Inferior parietal cortex (tissue), 1 donor: ENCODE measurements at regions not wholly inside any gene's neighbourhood (a gene's known extent, or its start where the extent isn't known, plus 50 kb on each side); places are given as distances from the start of the nearest gene placed in this dataset.
"Not testable (repeated sequence)": the region's sequence is repeated elsewhere in the genome, so short reads cannot be mapped to it uniquely, and the experiment has no call there.

Experiments
- DNase-seq: peaks from one replicate; pipeline ENCODE4 v3.0.0-alpha.2; 2016; ENCODE audit errors: extremely low spot score

DNA sequence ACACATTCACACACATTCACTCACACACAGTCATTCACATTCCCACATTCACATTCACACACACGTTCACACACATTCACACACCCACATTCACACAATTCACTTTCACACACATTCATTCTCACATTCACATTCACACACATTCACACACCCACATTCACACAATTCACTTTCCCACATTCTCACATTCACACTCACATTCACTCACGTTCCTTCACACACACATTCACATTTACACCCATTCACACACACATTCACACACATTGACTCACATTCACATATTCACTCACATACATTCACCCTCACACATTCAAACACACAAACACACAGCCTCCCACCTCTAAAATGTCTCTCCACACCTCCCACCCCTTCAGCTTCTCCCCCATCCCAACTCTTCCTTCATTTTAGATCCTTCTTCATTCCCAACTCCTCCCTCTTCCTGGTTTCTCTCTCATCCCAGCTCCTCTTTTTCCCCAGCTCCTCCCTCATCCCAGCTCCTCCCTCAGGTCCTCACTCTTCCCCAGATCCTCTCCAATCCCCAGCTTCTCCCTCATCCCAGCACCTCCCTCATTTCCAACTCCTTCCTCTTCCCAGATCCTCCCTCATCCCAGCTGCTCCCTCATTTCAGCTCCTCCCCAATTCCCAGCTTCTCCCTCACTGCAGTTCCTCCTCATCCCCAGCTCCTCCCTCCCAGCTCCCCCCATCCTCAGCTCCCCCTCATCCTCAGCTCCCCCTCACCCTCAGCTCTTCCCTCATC is 111.0 kb downstream of the FAM53A start:
- DNase-seq: no peak

DNA sequence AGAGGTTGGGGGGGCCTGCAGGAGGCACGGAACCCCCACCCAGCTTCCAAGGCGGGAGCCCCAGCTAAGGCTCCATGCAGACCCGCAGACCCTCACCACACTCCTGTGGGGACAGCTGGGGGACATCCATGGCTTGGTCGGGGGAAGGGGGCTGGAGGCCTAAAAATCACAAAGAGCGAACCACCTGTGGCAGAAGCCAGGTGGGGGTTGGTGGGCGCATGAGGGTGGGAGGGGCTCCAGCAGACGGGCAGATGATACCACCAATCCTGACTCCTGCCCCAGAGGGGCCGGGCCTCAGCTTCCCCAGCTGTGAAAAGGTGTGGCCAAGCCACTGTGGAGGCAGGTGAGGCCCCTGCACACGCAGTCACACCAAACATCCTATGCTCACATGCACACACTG is 111.6 kb downstream of the FAM53A start:
- DNase-seq: no peak

DNA sequence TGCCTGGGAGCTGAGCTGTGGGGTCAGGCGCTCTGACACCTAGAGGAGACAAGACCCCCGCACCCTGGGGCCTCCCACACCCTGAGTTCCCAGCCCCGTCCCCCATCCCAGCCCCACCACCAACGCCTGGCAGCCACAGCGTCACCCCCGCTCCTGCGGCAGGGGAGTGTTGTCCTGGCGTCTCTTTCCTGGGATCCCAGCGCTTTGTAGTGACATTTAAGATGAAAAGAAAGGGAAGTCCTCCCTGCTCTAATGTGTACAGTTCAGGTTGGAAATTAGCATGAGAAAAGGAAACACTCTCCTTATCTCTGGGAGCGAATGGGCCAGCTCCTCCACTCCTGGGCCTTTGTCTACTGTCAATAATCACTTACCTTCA is 112.1 kb downstream of the FAM53A start:
- DNase-seq: no peak

DNA sequence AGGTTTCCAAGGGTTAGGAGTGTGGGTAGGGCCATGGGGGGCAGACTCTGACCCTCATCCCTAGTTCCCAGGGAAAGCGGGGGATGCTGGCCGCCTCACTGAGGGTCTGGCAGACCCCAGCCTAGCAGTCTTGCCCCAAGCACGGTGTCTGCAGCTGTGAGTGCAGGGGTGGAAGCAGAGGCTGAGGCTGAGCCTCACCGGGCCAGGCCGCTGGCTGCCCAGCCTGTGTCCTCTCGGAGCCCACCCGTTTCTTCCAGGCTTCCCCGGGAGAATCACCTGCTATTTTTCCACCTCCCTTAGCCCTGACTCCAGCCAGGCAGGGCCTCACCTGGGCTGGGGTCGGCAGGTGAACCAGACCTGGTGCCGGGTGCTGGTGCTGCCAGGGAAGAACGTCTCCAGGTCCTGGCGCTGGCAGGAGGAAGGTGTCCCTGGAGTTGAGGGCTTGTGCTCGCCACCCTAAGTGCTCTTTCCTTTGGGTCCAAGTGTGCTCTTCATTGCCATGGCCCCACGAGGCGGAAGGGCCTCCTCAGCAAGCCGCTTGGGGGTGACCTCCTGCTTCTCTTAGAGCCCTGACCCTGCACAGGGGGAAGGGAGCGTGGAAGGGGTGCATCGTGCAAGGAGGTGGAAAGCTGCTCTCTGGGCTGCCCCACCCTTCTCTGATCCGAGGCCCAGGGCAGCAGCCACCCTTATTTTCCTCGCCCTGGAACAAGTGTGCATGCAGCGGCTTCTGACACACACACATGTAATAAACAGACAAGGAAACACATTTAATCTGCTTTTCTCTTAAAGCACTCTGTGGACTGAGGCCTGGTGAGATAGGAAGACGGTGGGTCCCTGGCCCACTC is 112.7 kb downstream of the FAM53A start:
- no peak for DNase-seq

DNA sequence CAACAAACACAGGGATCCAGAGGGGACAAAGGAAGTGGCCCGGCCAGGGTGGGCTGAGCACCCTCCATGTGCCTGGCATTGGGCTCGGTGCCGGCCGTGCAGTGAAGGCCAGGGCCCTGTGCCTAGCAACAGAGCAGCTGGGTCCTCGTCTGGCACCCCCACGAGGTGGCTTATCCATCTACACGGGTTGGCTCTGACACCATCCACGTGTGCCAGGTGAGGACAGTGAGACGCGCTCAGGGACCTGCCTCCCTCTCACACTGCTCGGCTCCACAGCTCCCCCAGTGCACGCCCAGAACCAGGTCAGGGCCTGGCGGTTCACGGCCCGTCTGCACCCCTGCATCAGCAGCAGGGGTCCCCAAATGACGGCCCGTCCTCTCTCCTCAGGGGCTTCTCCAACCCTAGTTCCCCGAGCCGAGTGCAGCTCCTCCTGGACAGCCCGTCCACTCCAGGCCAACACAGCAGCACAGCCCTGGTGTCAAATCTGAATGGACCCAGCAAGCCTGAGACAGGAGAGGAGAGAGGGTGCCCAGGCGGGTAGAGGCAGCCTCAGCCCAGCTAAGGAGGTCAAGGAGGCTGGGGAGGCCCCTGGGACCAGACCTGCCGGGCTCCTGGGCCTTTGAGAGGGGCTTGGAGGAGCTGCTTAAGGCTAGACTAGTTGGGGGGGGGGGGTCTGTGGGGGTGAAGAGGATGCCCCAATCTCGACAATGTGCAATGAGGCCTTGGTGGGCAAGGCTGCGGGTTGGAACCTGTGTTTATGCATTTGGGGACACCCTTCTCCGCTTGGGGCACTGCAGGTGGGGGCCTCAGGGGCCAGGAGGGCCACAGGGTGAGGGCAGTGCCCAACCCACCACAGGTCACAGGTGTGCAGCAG is 113.6 kb downstream of the FAM53A start:
- DNase-seq: no peak

DNA sequence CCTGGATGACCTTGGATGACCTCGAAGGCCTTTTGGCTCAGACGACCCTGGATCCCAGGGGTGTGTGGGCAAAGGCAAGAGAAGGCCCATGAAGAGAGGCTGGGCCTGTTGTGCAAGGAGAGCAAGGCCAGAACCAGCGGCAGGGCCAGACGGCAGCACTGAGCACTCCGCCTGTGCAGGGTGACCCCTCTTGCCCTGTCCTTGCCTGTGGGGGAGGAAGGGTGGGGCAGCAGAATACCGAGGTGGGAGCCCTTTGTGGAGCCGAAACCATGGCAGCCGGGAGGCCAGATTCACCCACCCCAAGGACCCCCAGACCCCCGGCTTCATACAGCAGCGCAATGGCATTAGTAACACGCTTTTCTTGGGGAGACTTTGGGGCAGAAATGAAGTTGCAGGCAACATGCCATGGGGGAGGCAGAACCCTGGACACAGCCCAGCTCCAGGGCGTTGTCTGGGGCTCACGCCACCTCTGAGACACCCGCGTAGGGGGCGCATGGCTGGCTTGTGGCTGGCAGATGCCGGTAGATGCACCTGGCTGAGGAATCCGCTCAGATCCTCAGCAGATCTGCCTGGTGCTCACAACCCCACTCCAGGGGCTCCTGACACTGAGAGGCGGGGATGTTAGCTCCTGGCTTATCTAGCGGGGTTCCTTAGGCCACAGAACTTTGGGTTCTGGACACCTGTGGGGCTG is 114.5 kb downstream of the FAM53A start:
- DNase-seq: no peak

DNA sequence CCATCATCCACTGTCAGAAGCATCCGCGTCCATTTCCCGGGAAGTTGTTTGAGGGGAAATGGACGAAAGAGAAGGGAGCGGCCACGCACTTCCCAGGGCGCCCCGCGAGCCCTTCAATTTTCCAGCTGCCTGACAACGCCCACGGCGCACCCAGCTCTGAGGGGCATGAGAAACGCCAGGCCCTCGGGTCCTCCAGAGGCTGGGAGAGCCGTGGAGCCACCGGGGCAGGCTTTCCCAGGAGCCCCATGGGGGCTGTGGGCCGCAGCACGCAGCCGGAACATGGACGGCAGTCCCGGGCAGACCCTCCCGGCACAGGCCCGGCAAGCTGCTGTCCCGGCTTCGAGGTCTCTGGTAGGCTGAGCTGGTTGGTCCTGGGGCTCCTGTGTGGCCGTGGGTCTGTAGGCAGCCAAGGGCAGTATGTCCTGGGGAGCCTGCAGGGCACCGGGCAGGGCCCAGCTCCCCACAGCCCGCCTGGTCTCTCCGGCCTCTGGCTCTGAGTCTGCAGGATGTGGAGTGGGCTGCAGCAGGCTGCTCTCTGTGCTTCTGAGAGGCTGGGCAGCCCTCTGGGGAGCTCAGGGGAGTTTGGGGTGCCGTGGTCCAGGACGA is 115.2 kb downstream of the FAM53A start:
- no peak for DNase-seq

DNA sequence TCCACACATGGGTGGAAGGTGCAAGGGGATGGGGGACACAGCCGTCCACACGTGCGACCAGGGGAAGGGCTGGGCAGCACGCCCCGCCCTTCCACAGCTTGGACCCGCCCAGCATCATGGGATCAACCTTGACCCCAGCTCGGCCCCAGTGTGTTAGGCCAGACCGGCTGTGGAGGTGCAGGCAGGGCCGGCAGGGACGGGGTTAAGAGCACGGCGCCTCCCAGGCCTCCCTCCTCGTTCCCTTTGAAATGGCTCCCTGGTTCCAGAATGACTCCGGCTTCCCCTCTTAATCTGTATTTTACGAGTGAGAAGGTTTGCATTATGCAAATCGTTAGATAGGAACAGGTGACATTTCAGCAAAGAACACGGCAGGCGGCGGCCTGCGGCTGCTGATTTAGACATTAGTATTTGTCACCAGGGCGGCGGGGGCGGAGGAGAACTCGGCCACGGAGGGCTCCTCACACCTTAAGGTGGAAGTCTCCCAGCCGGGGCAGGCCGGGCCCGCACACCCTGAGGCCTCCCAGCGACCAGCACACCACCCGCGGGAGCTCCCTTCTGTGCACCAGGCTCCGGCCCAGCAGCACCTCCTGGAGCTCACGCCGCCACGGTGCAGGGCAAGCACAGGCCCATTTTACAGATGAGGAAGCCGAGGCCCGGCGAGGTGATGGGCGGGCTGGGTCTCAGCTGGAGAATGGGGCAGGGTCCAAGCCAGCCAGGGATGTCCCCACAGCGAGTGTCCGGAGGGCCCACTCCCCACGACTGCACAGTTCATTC is 116.1 kb downstream of the FAM53A start:
- no peak for DNase-seq

DNA sequence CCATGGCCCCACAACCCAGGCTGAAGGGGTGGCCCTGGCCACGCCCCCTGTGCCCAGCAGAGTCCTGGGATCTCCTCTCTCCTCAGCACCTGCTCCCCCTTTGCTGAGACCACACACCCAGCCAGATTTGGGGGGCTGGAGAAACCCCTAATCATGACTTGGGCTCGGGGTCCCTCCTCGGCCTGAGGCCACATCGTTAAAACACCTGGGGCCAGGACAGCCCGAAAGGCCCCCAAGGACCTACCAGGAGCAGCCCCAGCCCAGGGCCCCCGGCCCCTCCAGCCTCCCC is 116.7 kb downstream of the FAM53A start:
- no peak for DNase-seq

DNA sequence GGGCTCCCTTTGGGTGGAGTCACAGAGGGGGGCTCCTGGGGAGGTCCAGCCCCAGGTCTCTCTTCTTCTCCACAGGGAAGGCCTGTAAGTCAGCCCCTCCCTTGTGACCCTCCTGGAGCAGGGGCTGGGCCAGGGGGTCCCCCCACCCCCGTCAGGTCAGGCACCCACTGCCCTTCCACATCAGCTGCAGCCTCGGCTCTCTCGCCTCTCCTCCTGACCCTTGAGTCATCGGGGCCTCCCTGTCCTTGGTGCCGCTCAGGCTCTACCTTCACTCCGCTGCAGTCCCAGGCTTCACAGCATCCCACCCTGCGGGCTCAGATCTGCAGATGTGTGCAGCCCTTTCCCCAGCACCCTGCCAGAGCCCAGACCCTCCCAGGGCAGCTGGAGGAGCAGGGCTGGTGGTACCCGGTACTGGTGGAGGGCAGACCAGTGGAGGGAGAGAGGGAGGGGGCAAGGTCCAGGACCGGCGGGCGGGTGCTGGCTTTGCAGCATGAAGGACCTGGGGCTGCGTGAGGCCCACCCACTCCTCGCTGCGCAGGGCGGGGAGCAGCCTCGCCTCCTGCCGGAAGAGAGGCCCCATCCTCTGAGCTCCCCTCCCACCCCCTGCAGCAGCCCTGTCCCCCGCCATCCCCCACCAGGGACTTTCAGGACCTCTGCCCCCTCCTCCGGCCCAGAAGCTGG is 117.1 kb downstream of the FAM53A start:
- DNase-seq: no peak

DNA sequence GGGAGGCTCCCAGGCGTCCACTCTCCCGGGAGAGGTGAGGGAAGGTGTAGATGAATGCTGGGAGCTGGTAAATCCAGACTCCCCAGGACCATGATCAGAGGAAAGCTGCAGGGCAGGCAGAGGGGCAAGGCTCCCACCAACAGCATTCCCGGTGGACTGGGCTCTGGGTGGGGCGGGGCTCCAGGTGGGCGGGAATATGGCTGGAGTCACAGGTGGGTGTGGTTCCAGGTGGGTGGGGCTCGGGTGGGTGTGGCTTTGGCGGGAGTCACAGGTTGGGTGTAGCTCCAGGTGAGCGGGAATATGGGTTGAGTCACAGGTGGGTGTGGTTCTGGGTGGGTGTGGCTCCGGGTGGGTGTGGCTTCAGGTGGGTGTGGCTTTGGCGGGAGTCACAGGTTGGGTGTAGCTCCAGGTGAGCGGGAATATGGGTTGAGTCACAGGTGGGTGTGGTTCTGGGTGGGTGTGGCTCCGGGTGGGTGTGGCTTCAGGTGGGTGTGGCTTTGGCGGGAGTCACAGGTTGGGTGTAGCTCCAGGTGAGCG is 117.7 kb downstream of the FAM53A start:
- not testable (repeated sequence) for DNase-seq

DNA sequence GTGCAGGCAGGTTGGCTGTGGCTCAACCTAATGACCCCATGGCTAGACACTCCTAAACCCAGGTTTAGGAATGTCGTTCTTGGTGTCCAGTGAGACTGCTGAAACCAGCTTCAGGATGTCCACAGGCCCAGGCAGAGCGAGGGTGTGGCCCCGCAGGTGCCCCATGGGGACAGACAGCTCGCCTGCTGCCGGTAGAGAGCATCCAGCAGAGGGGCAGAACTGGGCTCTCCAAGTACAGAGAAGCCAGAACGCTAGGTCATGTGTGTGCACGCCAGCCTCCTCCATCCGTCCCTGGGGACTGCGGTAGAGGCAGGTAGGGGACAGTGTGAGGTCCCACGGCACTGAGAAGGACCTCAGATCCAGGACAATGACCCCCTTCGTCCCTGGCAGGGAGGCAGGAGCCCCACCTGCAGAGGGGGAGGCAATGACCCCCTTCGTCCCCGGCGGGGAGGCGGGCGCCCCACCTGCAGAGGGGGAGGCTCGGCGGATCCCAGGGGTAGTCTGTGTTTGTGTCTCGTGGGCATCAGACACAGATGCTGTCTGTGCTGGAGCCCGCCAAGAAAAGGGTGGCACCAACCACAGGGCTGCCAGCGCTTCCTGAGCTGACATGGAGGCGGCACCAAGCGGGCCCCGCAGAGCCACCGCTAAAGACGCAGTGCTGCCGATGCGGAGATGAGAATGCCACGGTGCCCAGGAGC is 118.4 kb downstream of the FAM53A start:
- no peak for DNase-seq

DNA sequence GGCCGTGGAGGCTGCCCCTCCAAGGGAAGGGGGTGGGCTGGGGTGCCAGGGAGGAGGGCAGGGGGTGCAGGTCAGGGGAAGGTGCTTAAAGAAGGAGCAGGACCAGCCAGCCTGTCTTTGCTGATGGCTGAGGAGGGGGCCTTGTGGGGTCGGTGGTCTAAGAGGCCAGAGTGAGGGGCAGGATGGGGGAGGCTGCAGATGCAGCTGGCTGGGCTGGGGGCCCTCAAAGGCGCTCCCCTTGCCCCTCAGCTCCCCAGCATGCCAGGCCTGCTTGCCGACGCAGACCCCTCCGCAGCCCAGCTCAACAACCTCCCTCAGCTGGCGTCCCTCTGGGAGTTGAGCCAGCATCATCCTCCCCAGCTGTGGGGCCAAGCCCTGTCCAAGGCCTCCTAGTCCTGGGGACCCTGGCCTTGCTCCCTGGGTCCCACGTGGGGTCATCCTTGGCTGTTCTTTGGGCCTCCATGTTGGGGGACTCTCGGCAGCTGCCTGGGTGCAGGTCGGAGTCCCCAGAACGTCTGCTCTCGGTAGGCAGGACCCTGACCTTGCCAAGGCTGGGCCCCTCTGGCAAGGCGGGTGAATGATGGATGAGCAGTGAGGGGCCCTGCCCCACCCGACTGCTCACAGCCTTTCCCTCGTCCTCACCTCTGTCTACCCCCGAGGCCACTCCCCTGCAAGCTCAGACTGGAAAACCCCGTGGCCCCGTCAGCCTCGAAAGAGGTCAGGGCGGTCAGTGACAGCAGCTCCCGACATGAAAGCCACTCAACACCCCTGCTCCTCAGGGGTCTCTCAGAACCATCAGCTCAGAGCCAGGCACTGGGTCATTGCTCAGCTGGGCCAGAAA is 119.4 kb downstream of the FAM53A start:
- DNase-seq: no peak

DNA sequence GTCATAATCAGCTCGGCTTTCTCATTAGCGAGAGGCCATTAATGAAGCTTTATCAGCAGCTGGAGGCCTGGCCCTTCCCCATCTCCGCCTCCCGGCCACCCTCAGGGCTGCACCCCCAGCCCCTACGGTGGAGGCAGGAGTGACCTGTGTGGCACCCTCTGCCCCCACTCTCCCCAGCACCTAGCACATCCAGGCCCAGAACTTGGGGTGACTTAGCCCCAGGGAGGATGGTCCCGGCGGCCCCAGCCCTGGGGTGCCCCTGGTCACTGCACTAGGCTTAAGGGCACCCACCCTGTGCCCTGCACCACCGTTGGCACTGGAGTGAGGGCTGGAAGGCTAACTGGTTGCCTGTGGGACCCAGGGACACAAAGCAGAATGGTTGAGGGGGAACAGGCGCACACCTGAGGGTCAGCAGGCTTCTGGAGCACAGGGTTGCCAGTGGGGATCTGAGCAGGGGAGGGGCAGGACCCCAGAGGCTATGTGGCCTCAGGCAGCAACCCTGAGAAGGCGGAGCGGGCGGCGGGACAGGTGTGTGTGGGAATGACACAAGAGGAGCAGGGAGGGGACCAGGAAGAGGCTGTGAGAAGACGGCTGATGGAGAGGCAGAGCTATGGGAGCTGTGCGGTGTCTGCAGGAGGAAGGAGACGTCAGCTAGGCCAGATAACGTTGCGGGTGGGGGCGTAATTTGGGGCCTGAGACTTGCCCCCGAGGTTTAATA is 120.2 kb downstream of the FAM53A start:
- DNase-seq: no peak

DNA sequence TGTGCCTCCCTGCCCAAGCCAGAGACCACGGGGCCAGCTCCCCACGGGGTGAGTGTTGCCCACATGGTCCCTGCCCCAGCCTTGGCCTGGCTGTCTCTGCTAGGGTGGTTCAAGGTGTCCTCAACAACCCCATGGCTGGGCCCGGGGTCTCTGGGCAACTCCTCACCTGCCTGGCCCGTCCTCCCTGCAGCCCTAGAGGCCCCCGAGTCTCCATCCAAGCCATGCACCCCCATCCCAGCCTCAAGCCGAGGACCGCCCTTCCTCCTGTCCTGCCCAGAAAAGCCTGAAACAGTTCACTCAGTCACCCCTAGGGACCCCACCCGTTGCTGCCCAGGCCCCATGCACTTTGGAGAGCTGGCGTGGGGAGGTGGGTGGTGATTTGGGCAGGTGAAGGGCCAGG is 120.9 kb downstream of the FAM53A start:
- no peak for DNase-seq

DNA sequence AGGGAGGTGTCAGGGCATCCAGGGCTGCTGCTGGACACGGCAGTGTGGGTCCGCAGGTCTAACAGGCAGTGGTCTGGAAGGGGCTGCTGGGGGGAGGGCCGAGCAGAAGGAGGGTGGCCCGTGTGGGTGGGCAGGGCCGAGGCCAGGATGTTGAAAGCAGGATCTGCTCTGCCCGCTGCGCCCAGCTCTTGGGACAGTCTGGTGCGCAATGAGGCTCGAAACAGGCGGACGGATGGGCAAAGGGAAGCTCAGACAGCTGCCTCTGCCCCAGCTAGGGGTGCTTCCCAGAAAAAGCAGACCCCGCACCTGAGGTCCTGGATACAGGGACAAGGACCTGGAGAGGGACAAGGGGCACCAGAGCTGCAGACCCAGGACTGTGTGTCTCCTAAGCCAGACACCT is 121.3 kb downstream of the FAM53A start:
- DNase-seq: no peak

DNA sequence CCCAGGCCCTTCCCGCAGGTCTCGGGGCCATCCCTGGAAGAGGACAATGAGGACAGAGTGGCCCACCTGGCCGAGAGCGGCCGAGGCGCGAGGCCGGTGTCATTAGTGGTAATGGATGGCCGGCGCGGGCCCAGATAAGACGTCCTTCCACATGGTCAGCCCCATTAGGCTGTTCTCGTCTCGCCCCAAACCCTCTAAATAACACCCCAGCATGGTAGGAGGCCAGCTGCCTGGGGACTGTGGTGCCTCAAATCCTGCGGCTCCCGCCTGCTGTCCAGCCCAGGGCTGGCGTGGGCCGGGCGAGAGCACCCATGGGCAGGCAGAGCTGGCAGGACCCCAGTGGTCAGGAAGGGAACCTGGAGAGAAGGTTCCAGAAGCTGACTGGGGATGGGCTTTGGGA is 121.7 kb downstream of the FAM53A start:
- no peak for DNase-seq
